B cell (primary cell): ENCODE measurements at regions not wholly inside any gene's neighbourhood (a gene's known extent, or its start where the extent isn't known, plus 50 kb on each side); places are given as distances from the start of the nearest gene placed in this dataset.

ENCODE experiments used
- ATAC-seq: fragments of 200-7000 bp; cut with Tn5 transposase; one replicate; pipeline ENCODE4 v1.10.0; 2021; ENCODE audit warnings: low read depth, mild to moderate bottlenecking, moderate number of reproducible peaks, moderate library complexity
- CTCF ChIA-PET: fragments of 350-600 bp; sonication (Branson Sonifier 250); formaldehyde crosslinking; loops from one replicate; lab custom pipeline; 2021; ENCODE audit warnings: antibody characterized with exemption, inconsistent platforms; lab: Charles Lee
- POLR2A ChIA-PET: fragments of 350-600 bp; sonication (Branson Sonifier 250); formaldehyde crosslinking; loops from one replicate; lab custom pipeline; 2021; ENCODE audit warnings: antibody characterized with exemption; lab: Charles Lee
- DNase-seq: peaks from one replicate; pipeline ENCODE4 v3.0.0; 2013
- H2AFZ ChIP-seq: 2 replicates; pipeline ENCODE4 v1.6.1; 2012; ENCODE audit warnings: mild to moderate bottlenecking, low read depth, low read length; ENCODE audit not compliant: insufficient read depth, poor library complexity, severe bottlenecking
- H3K27ac ChIP-seq, 2 donors: 1 replicate in 1 of 2; 2 replicates in 1 of 2; pipeline ENCODE4 v1.5.1; 2012 to 2013; ENCODE audit warnings: low read length in 2 of 2, mild to moderate bottlenecking in 2 of 2, moderate library complexity in 1 of 2
- H3K27me3 ChIP-seq, 4 experiments: fragments of 200-600 bp in 1 of 4; sonication (generic) in 1 of 4; replicated peaks in 1 of 4; 1 replicate in 2 of 4; 2 replicates in 2 of 4; pipeline versions ENCODE4 v1.6.1 to v1.7.0; 2013 to 2016; ENCODE audit warnings: low read length in 3 of 4, mild to moderate bottlenecking in 2 of 4, mixed read lengths in 1 of 4, moderate library complexity in 1 of 4; ENCODE audit not compliant: insufficient read depth in 4 of 4, control insufficient read depth in 3 of 4; ENCODE audit errors: control extremely low read depth in 1 of 4
- H3K36me3 ChIP-seq, 2 experiments: replicated peaks in 1 of 2; 1 replicate in 1 of 2; 2 replicates in 1 of 2; pipeline versions ENCODE4 v1.6.1 to v1.7.1; 2013; ENCODE audit warnings: low read length in 1 of 2; ENCODE audit not compliant: insufficient read depth in 2 of 2, control insufficient read depth in 1 of 2; ENCODE audit errors: control extremely low read depth in 1 of 2, extremely low read depth in 1 of 2
- H3K4me1 ChIP-seq, 2 donors: fragments of 200-600 bp in 1 of 2; sonication (generic) in 1 of 2; 1 replicate in 1 of 2; 2 replicates in 1 of 2; pipeline versions ENCODE4 v1.5.1 to v1.6.1; 2013 to 2017; ENCODE audit warnings: low read length in 2 of 2; ENCODE audit not compliant: control insufficient read depth in 2 of 2, insufficient read depth in 2 of 2
- H3K4me2 ChIP-seq: replicated peaks from 2 replicates; pipeline ENCODE3; 2012; ENCODE audit warnings: mild to moderate bottlenecking, low read depth, low read length; ENCODE audit not compliant: poor library complexity, severe bottlenecking
- H3K4me3 ChIP-seq, 5 experiments: fragments of 200-600 bp in 1 of 5; sonication (generic) in 1 of 5; 1 replicate in 3 of 5; 2 replicates in 2 of 5; pipeline versions ENCODE4 v1.5.1 to v1.7.0; 2011 to 2016; ENCODE audit warnings: low read length in 4 of 5, mild to moderate bottlenecking in 4 of 5, low read depth in 2 of 5, control low read depth in 1 of 5, moderate library complexity in 1 of 5; ENCODE audit not compliant: insufficient read depth in 1 of 5; ENCODE audit errors: control extremely low read depth in 1 of 5, extremely low read depth in 1 of 5
- H3K79me2 ChIP-seq: fragments of 200-600 bp; sonication (generic); one replicate; pipeline ENCODE4 v1.6.0; 2016; ENCODE audit warnings: low read length; ENCODE audit not compliant: control insufficient read depth, insufficient read depth
- H3K9ac ChIP-seq: fragments of 200-600 bp; sonication (generic); 2 replicates; pipeline ENCODE4 v1.6.1; 2017; ENCODE audit warnings: mild to moderate bottlenecking, low read length, moderate library complexity
- H3K9me3 ChIP-seq, 3 donors: one replicate each; pipeline versions ENCODE4 v1.6.1 to v1.7.1; 2013; ENCODE audit warnings: low read length in 2 of 3; ENCODE audit not compliant: control insufficient read depth in 2 of 3, insufficient read depth in 1 of 3; ENCODE audit errors: control extremely low read depth in 1 of 3
- H4K20me1 ChIP-seq: 2 replicates; pipeline ENCODE4 v1.6.0; 2012; ENCODE audit warnings: mild to moderate bottlenecking, low read length; ENCODE audit not compliant: insufficient read depth, control insufficient read depth, poor library complexity, severe bottlenecking
- H3K27ac Mint-ChIP-seq: one replicate; pipeline ENCODE4 v1.8.0; 2021; ENCODE audit warnings: mixed read lengths
- H3K27me3 Mint-ChIP-seq: one replicate; pipeline ENCODE4 v1.8.0; 2021; ENCODE audit warnings: mixed read lengths
- H3K4me1 Mint-ChIP-seq: one replicate; pipeline ENCODE4 v1.8.0; 2021; ENCODE audit warnings: mixed read lengths
- H3K4me3 Mint-ChIP-seq: one replicate; pipeline ENCODE4 v1.8.0; 2021; ENCODE audit warnings: mixed read lengths
- H3K9me3 Mint-ChIP-seq: one replicate; pipeline ENCODE4 v1.8.0; 2022; ENCODE audit warnings: mixed read lengths; ENCODE audit not compliant: insufficient read depth
- CTCF ChIP-seq: fragments of 200-600 bp; IDR thresholded peaks from one replicate; pipeline ENCODE4 v1.8.0; 2022; ENCODE audit warnings: antibody characterized with exemption, mild to moderate bottlenecking
- EZH2 ChIP-seq: IDR thresholded peaks from 2 replicates; pipeline ENCODE4 v1.6.1; 2012; ENCODE audit warnings: borderline replicate concordance, low read depth, mild to moderate bottlenecking, moderate library complexity, low read length; ENCODE audit not compliant: insufficient read depth, poor library complexity, severe bottlenecking
- WGBS: methylation state at CpG from one replicate; pipeline ENCODE4 v1.1.5; 2013; ENCODE audit warnings: missing lambda C conversion rate; ENCODE audit not compliant: insufficient coverage; 5-methylcytosine and 5-hydroxymethylcytosine counted together
- intact Hi-C: fragments of 100-400 bp; cut with micrococcal nuclease; formaldehyde crosslinking; loops from one replicate; pipeline ENCODE4 v1.10.0; 2022

GRCh38 chr2:8528863-8529262, 153.0 kb upstream of the ID2 start:
- Histone ChIP-seq H3K27me3 (peaks cover 0 to 33% (median 2%) of the 10 kb centered on the region in 4 experiments), H3K36me3 (no peaks in the 10 kb centered on the region), H3K4me2 (no peak overlapping the region), H3K4me1 (peaks cover 16 to 26% of the 10 kb centered on the region in 2 donors), H2AFZ (no peak overlapping the region), H3K79me2 (no peaks in the 10 kb centered on the region), H3K9ac (no peak overlapping the region), H3K9me3 (peaks cover 5 to 31% (median 18%) of the 10 kb centered on the region in 3 donors), H3K27ac (no peak overlapping the region), H4K20me1 (no peaks in the 10 kb centered on the region), H3K4me3 (no peak overlapping the region)
- CTCF ChIA-PET = no interaction called here
- no peak for TF ChIP-seq CTCF
- TF ChIP-seq EZH2 = no peak
- WGBS = 80% methylated on average over 1 of the region's 3 CpGs
- ATAC-seq (no peak), DNase-seq (no peak)
- peaks cover 29% of the 10 kb centered on the region for H3K27me3 Mint-ChIP-seq
- POLR2A ChIA-PET = no interaction called here
- intact Hi-C loops = loop anchor here (5.0 kb wide), 1 partner anchor 158 kb away; no protein-coding TSS in a partner anchor
- H3K4me1 Mint-ChIP-seq = peaks cover 25% of the 10 kb centered on the region
- H3K9me3 Mint-ChIP-seq = peaks cover 6% of the 10 kb centered on the region
- no peak overlapping the region for H3K27ac Mint-ChIP-seq
- H3K4me3 Mint-ChIP-seq = no peak overlapping the region

GRCh38 chr2:8529706-8530277, 152.1 kb upstream of the ID2 start:
- peaks cover 6% of the 10 kb centered on the region for H3K9me3 Mint-ChIP-seq

More at GRCh38 chr2:8529706-8530277, 152.1 kb upstream of the ID2 start:
- H2AFZ ChIP-seq = no peak overlapping the region
- ChIA-PET CTCF (no interaction called here), POLR2A (no interaction called here)
- DNase-seq (no peak), ATAC-seq (no peak)
- Mint-ChIP-seq H3K27ac (peak overlapping the region; percentile 16), H3K27me3 (peaks cover 21% of the 10 kb centered on the region), H3K4me3 (no peak overlapping the region), H3K4me1 (peaks cover 26% of the 10 kb centered on the region)
- H3K4me3 ChIP-seq = no peak overlapping the region
- H3K4me1 ChIP-seq = peaks cover 21 to 33% of the 10 kb centered on the region in 2 donors
- no peak overlapping the region for H3K4me2 ChIP-seq
- H3K36me3 ChIP-seq = no peaks in the 10 kb centered on the region
- TF ChIP-seq CTCF (no peak), EZH2 (no peak)
- 93% methylated on average over 5 of the region's 6 CpGs for WGBS
- H4K20me1 ChIP-seq = no peaks in the 10 kb centered on the region
- no peak overlapping the region for H3K27ac ChIP-seq
- no peak overlapping the region for H3K9ac ChIP-seq
- H3K27me3 ChIP-seq = peaks cover 0 to 36% (median 2%) of the 10 kb centered on the region in 4 experiments
- H3K79me2 ChIP-seq = no peaks in the 10 kb centered on the region
- intact Hi-C loops = loop anchor here (5.0 kb wide), 1 partner anchor 158 kb away; no protein-coding TSS in a partner anchor
- H3K9me3 ChIP-seq = peaks cover 5 to 35% (median 18%) of the 10 kb centered on the region in 3 donors
